Mucosa of rectum (tissue), 2 donors: ENCODE measurements at regions not wholly inside any gene's neighbourhood (a gene's known extent, or its start where the extent isn't known, plus 50 kb on each side); places are given as distances from the start of the nearest gene placed in this dataset.
"Not testable (repeated sequence)": the region's sequence is repeated elsewhere in the genome, so short reads cannot be mapped to it uniquely, and the experiment has no call there.

ENCODE experiments used
- H3K27ac ChIP-seq, 2 donors: one replicate each; pipeline ENCODE4 v1.7.0; 2013; ENCODE audit warnings: inconsistent platforms in 2 of 2, low read depth in 2 of 2, low read length in 2 of 2
- H3K27me3 ChIP-seq, 2 donors: one replicate each; pipeline ENCODE4 v1.7.0; 2013; ENCODE audit warnings: low read length in 2 of 2; ENCODE audit not compliant: control insufficient read depth in 2 of 2, insufficient read depth in 2 of 2
- H3K36me3 ChIP-seq, 2 donors: one replicate each; pipeline ENCODE4 v1.7.0; 2013; ENCODE audit warnings: low read length in 2 of 2; ENCODE audit not compliant: control insufficient read depth in 2 of 2, insufficient read depth in 2 of 2
- H3K4me1 ChIP-seq, 2 donors: one replicate each; pipeline ENCODE4 v1.7.0; 2013; ENCODE audit warnings: low read length in 2 of 2, mild to moderate bottlenecking in 1 of 2; ENCODE audit not compliant: control insufficient read depth in 2 of 2, insufficient read depth in 2 of 2
- H3K4me3 ChIP-seq, 2 donors: one replicate each; pipeline ENCODE4 v1.7.0; 2013; ENCODE audit warnings: low read length in 2 of 2
- H3K9ac ChIP-seq, 2 donors: one replicate each; pipeline ENCODE4 v1.7.0; 2013; ENCODE audit warnings: low read length in 2 of 2, low read depth in 1 of 2, mild to moderate bottlenecking in 1 of 2
- H3K9me3 ChIP-seq, 2 donors: one replicate each; pipeline ENCODE4 v1.7.0; 2013; ENCODE audit warnings: low read length in 2 of 2; ENCODE audit not compliant: control insufficient read depth in 2 of 2
- donor health status: healthy.
- donor health status: Normal muscosa, but diverticular disease.

GRCh38 chr5:56763711-56764466 lies 51.5 kb upstream of the MAP3K1 start:
- H3K27ac ChIP-seq: no peak overlapping the region
- no peaks in the 10 kb centered on the region for H3K9me3 ChIP-seq
- no peak overlapping the region for H3K4me3 ChIP-seq
- H3K27me3 ChIP-seq: no peaks in the 10 kb centered on the region
- H3K4me1 ChIP-seq: no peaks in the 10 kb centered on the region
- no peaks in the 10 kb centered on the region for H3K36me3 ChIP-seq
- no peak overlapping the region for H3K9ac ChIP-seq

GRCh38 chr5:56763182-56763581 lies 52.2 kb upstream of the MAP3K1 start:
- H3K27ac ChIP-seq: no peak overlapping the region

DNA sequence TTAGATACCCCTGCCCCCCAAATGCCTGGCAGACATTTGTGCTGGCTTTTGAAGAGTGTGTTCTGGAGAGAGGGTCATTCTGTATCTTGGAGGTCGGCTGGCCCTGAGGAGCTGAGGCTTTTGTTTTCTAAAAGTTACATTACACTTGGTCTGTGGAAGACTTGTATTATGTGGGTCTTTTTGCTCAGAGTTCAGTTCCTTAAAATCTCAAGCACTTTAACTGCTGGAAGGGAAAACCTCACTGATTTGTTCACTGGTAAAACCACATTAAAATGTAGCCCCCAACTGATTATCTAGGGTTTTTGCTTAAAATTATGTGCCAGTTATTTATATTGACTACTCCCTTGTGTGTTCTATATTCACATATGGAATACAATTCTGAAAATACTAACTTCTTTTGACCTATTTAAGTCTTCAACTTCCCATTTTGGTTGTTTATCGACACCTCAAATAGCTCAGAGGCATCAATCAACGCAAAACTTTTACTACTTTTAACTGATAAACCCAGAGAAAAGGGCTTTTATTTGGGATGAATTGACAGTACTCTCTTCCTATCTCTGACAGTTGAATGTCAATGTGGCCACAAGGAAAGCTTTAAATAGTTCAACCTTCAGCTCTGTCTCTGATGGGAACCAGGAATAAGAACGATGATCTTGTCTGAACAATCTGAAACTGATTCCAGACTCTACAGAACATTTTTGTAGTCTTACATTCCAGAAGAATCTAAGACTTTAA lies 54.0 kb upstream of the MAP3K1 start:
- Histone ChIP-seq H3K9ac (no peak overlapping the region), H3K36me3 (no peaks in the 10 kb centered on the region), H3K4me3 (no peak overlapping the region), H3K27me3 (no peaks in the 10 kb centered on the region), H3K9me3 (no peaks in the 10 kb centered on the region), H3K4me1 (no peaks in the 10 kb centered on the region), H3K27ac (no peak overlapping the region)

More at GRCh38 chr5:56763182-56763581, 52.2 kb upstream of the MAP3K1 start:
- Histone ChIP-seq H3K9me3 (no peaks in the 10 kb centered on the region), H3K36me3 (no peaks in the 10 kb centered on the region), H3K4me1 (no peaks in the 10 kb centered on the region), H3K4me3 (no peak overlapping the region), H3K9ac (no peak overlapping the region), H3K27me3 (no peaks in the 10 kb centered on the region)

- no peak overlapping the region for H3K27ac ChIP-seq
- no peaks in the 10 kb centered on the region for H3K36me3 ChIP-seq
- H3K4me1 ChIP-seq: no peaks in the 10 kb centered on the region
- H3K9me3 ChIP-seq: no peaks in the 10 kb centered on the region
- H3K9ac ChIP-seq: no peak overlapping the region
- H3K4me3 ChIP-seq: no peak overlapping the region
- no peaks in the 10 kb centered on the region for H3K27me3 ChIP-seq
These were observed 54.6 kb upstream of the MAP3K1 start for GRCh38 chr5:56760723-56761122.

DNA sequence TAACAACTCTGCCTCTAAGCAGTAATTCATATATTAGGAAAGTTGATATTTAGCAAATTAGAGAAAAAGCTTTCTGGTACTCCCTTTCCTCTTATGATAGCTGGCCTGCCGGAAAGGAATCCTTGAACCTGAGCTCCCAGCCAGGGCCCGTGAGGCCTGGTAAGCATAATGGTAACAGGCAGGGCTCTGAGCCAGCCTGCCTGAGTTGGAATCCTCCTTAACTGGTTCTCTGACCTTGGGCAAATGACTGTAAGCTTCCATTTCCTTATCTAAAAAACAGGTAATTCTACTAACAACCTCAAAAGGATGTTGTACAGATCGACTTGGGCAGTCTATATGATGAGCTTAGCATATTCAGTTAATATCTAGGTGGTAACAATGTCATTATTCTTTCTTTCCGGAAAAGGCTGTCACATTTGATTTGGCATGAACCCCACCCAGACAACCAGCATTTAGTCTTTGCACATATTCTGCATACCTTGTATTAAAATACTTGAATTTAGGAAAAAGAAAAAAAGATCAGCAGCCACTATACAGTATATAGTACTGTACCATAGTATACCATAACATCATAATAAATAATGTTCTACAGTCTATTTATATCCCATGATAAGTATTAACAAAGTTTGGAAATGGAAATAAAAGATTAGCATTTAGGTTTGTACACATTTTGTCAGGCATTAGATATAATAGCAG lies 55.7 kb upstream of the MAP3K1 start:
- no peaks in the 10 kb centered on the region for H3K4me1 ChIP-seq
- H3K9ac ChIP-seq: no peak overlapping the region
- no peak overlapping the region for H3K27ac ChIP-seq
- no peaks in the 10 kb centered on the region for H3K27me3 ChIP-seq
- no peaks in the 10 kb centered on the region for H3K36me3 ChIP-seq
- H3K9me3 ChIP-seq: no peaks in the 10 kb centered on the region
- no peak overlapping the region for H3K4me3 ChIP-seq

GRCh38 chr5:56757077-56757476 lies 58.3 kb upstream of the MAP3K1 start:
- H3K27ac ChIP-seq: no peak overlapping the region
- H3K36me3 ChIP-seq: no peaks in the 10 kb centered on the region

GRCh38 chr5:56755036-56755555 lies 60.3 kb upstream of the MAP3K1 start:
- Histone ChIP-seq H3K4me3 (no peak overlapping the region), H3K9me3 (no peaks in the 10 kb centered on the region), H3K9ac (no peak overlapping the region), H3K4me1 (no peaks in the 10 kb centered on the region), H3K36me3 (no peaks in the 10 kb centered on the region), H3K27ac (no peak overlapping the region), H3K27me3 (no peaks in the 10 kb centered on the region)

More at GRCh38 chr5:56757077-56757476, 58.3 kb upstream of the MAP3K1 start:
- no peak overlapping the region for H3K9ac ChIP-seq
- no peak overlapping the region for H3K4me3 ChIP-seq
- no peaks in the 10 kb centered on the region for H3K9me3 ChIP-seq
- H3K27me3 ChIP-seq: no peaks in the 10 kb centered on the region
- no peaks in the 10 kb centered on the region for H3K4me1 ChIP-seq

GRCh38 chr5:56753588-56753987 lies 61.8 kb upstream of the MAP3K1 start:
- H3K4me1 ChIP-seq, H3K27ac ChIP-seq, H3K4me3 ChIP-seq, H3K9me3 ChIP-seq, H3K36me3 ChIP-seq, H3K9ac ChIP-seq, H3K27me3 ChIP-seq: not testable (repeated sequence)

DNA sequence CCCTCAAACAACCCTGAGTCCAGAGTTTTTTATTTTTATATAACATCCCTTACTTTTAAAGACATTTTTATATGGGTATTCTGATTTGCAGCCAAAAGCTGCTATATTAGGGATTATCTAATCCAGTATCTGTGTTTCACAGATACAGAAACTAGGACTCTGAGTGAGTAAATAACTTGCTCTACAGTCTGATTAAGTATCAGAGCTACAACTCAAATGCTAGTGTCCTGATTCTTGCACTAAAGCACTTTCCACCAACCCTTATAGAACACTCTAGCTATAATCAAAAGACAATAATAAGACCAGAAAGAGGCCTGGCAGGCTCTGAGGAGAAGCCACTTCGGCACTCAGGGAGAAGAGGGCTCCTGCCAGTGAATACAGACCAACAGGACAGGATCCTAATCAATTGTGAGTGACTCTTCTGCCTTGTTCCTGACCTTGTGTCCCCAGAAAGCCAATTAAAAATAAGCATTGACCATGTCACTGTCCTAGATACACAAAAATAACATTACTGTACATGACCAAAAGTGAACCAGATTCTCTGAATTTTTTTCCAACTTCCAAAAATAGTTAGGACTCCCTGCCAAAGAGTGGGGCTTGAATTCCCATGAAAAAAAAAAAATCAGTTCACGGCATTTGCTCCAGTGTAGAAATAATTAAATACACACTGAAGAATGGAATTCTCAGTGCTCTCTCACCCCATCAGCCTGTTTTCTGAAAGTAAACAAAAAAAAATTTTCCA lies 63.6 kb upstream of the MAP3K1 start:
- Histone ChIP-seq H3K9ac (no peak overlapping the region), H3K9me3 (no peaks in the 10 kb centered on the region), H3K36me3 (no peaks in the 10 kb centered on the region), H3K4me1 (no peaks in the 10 kb centered on the region), H3K4me3 (no peak overlapping the region), H3K27ac (no peak overlapping the region), H3K27me3 (no peaks in the 10 kb centered on the region)
